RWPE2 (cell line): ENCODE measurements at regions not wholly inside any gene's neighbourhood (a gene's known extent, or its start where the extent isn't known, plus 50 kb on each side); places are given as distances from the start of the nearest gene placed in this dataset.

ENCODE experiments used
- ATAC-seq: fragments of 200-7000 bp; cut with Tn5 transposase; 3 replicates; pipeline ENCODE4 v1.9.1; 2021; ENCODE audit warnings: low read depth
- DNase-seq: peaks from one replicate; pipeline ENCODE4 v3.0.0-alpha.2; 2020; ENCODE audit warnings: low spot score
- H3K27ac ChIP-seq: fragments of 450-650 bp; 2 replicates; pipeline ENCODE4 v1.5.1; 2017; ENCODE audit warnings: mild to moderate bottlenecking; ENCODE audit not compliant: poor library complexity, severe bottlenecking
- H3K27me3 ChIP-seq: fragments of 250-450 bp; sonication (Bioruptor Pico); 2 replicates; pipeline ENCODE4 v1.5.1; 2021; ENCODE audit warnings: mild to moderate bottlenecking, moderate library complexity; ENCODE audit not compliant: insufficient read depth, poor library complexity, severe bottlenecking
- H3K36me3 ChIP-seq: fragments of 250-450 bp; sonication (Bioruptor Pico); 2 replicates; pipeline ENCODE4 v1.5.1; 2020; ENCODE audit warnings: low read depth, mild to moderate bottlenecking, moderate library complexity
- H3K4me1 ChIP-seq: fragments of 250-450 bp; sonication (Bioruptor Pico); 2 replicates; pipeline ENCODE4 v1.5.1; 2021; ENCODE audit warnings: mild to moderate bottlenecking, moderate library complexity; ENCODE audit not compliant: insufficient read depth, poor library complexity, severe bottlenecking
- H3K4me3 ChIP-seq: fragments of 250-450 bp; sonication (Bioruptor Pico); 2 replicates; pipeline ENCODE4 v1.5.1; 2021; ENCODE audit warnings: mild to moderate bottlenecking, moderate library complexity; ENCODE audit not compliant: severe bottlenecking
- H3K9me3 ChIP-seq: fragments of 250-450 bp; sonication (Bioruptor Pico); 2 replicates; pipeline ENCODE4 v1.5.1; 2021; ENCODE audit warnings: mild to moderate bottlenecking, moderate library complexity; ENCODE audit not compliant: severe bottlenecking
- CTCF ChIP-seq: fragments of 450-650 bp; IDR thresholded peaks from one replicate; pipeline ENCODE4 v1.5.1; 2017; ENCODE audit warnings: mild to moderate bottlenecking, moderate library complexity; ENCODE audit not compliant: poor library complexity, severe bottlenecking

- Histone ChIP-seq H3K4me1 (no peaks in the 10 kb centered on the region), H3K27me3 (no peaks in the 10 kb centered on the region), H3K36me3 (no peaks in the 10 kb centered on the region), H3K27ac (no peak overlapping the region), H3K9me3 (no peaks in the 10 kb centered on the region), H3K4me3 (no peak overlapping the region)
- TF ChIP-seq CTCF, result no peak
- ATAC-seq, result no peak
- no peak for DNase-seq
Observed at GRCh38 chr11:116177521-116178210, 595.1 kb downstream of the BUD13 start.

GRCh38 chr11:116176484-116177005, 596.2 kb downstream of the BUD13 start:
- Histone ChIP-seq H3K36me3 (no peaks in the 10 kb centered on the region), H3K27me3 (no peaks in the 10 kb centered on the region), H3K4me3 (no peak overlapping the region), H3K4me1 (no peaks in the 10 kb centered on the region), H3K27ac (no peak overlapping the region), H3K9me3 (no peaks in the 10 kb centered on the region)
- no peak for ATAC-seq
- no peak for TF ChIP-seq CTCF
- DNase-seq, result no peak

- Histone ChIP-seq H3K27me3 (no peaks in the 10 kb centered on the region), H3K4me3 (no peak overlapping the region), H3K36me3 (no peaks in the 10 kb centered on the region), H3K27ac (no peak overlapping the region), H3K4me1 (no peaks in the 10 kb centered on the region), H3K9me3 (no peaks in the 10 kb centered on the region)
- no peak for ATAC-seq
- DNase-seq, result no peak
- no peak for TF ChIP-seq CTCF
Observed at GRCh38 chr11:116175707-116176106, 597.1 kb downstream of the BUD13 start.

- H3K36me3 ChIP-seq, result no peaks in the 10 kb centered on the region
- H3K4me1 ChIP-seq, result no peaks in the 10 kb centered on the region
- no peaks in the 10 kb centered on the region for H3K27me3 ChIP-seq
- ATAC-seq, result no peak
- DNase-seq, result no peak
- H3K4me3 ChIP-seq, result no peak overlapping the region
- no peaks in the 10 kb centered on the region for H3K9me3 ChIP-seq
- no peak overlapping the region for H3K27ac ChIP-seq
- no peak for TF ChIP-seq CTCF
Observed at GRCh38 chr11:116173941-116174911, 598.6 kb downstream of the BUD13 start.
